ENCODE measurements at regions not wholly inside any gene's neighbourhood (a gene's known extent, or its start where the extent isn't known, plus 50 kb on each side); places are given as distances from the start of the nearest gene placed in this dataset.

- H3K36me3 Mint-ChIP-seq (ENCODE audit: low read depth), result no peaks in the 10 kb centered on the region
- H3K27me3 Mint-ChIP-seq (ENCODE audit: insufficient read depth), result no peaks in the 10 kb centered on the region
- H3K9me3 Mint-ChIP-seq, result no peaks in the 10 kb centered on the region
- DNase-seq (ENCODE audit: low spot score), result no peak
- no peak overlapping the region for H3K4me3 Mint-ChIP-seq
- H3K27ac Mint-ChIP-seq, result no peak overlapping the region
- intact Hi-C loops (cut with micrococcal nuclease), result no loop called here
- H3K4me1 Mint-ChIP-seq (ENCODE audit: low read depth), result no peaks in the 10 kb centered on the region
Observed at GRCh38 chr11:134611537-134611936, 199.5 kb upstream of the B3GAT1 start.

DNA sequence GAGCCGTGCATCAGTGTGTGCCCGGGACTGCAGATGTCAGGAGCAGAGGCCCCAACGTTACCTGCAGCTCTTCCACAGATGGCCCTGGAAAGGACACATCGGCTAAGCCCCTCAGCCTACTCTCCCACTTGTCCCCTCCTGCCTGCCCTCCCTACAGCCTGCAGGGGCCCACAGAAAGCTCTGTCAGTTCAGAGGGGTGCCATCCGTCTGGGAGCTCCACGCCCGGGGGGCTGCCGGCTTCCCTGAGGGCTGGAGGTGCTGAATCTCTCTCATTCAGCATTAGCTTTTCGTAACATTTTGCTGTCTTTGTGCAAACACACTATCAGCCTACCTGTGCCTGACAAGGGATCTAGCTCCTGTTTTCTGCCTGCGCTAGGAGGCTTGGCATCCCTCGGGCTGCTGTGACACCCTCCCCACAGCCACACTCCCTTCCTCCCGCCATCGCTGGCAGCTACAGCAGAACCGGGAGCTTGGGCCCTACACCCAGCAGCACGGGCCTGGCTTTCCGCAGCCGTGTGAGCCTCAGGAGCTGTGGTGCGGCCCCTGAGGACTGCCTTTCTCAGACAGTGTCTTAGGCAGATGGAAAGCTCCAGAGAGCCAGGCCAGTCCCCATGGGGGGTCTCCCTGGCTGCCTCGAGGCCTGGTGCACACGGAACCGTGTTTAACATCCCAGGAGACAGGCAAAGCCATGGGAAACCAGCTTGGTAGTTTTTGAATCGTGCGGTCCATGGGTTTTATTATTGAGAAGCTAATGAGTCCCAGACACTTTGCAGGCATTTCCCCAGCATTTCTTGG, 198.3 kb upstream of the B3GAT1 start:
- no peak overlapping the region for H3K4me3 Mint-ChIP-seq
- DNase-seq (ENCODE audit: low spot score), result no peak
- H3K9me3 Mint-ChIP-seq, result no peaks in the 10 kb centered on the region
- H3K4me1 Mint-ChIP-seq (ENCODE audit: low read depth), result no peaks in the 10 kb centered on the region
- intact Hi-C loops (cut with micrococcal nuclease), result no loop called here
- peaks cover 2% of the 10 kb centered on the region for H3K27me3 Mint-ChIP-seq (ENCODE audit: insufficient read depth)
- H3K27ac Mint-ChIP-seq, result no peak overlapping the region
- H3K36me3 Mint-ChIP-seq (ENCODE audit: low read depth), result no peaks in the 10 kb centered on the region

DNA sequence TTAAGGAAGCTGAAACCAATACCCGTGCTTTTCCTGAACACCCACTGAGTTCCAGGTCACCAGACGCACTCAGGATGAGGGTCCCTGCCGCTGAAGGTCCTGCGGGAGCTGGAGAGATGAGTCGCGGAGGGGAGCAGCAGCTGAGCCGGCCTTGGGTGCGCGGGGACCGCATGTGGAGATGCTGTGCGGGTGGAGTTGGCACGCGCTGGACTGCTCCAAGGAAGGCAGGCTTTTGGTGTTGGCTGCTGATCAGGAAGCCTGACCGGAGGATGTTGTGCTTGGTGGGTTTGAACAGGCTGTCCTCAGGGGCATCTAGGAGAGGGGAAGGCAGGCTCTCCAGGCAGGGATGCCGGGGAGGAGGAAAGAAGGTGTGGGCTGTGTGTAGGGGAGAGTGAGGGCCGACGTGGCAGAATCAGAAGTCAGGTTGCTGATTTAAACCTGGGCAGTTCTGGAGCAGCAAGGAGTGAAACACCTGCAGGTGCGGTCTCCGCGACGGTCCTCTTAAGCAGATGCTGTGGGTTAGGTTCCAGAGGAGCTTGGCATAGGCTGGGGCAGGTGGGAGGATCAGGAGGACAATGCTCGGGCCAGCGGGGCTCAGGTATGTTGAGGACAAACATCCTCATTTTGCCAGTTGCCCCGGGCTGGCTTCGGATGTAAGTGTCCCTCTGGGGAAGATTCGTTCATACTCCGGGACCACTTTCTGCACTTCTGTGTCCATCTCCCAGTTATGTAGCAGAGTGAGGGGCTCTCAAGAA, 197.5 kb upstream of the B3GAT1 start:
- Mint-ChIP-seq H3K27ac (no peak overlapping the region), H3K36me3 (ENCODE audit: low read depth) (no peaks in the 10 kb centered on the region)

DNA sequence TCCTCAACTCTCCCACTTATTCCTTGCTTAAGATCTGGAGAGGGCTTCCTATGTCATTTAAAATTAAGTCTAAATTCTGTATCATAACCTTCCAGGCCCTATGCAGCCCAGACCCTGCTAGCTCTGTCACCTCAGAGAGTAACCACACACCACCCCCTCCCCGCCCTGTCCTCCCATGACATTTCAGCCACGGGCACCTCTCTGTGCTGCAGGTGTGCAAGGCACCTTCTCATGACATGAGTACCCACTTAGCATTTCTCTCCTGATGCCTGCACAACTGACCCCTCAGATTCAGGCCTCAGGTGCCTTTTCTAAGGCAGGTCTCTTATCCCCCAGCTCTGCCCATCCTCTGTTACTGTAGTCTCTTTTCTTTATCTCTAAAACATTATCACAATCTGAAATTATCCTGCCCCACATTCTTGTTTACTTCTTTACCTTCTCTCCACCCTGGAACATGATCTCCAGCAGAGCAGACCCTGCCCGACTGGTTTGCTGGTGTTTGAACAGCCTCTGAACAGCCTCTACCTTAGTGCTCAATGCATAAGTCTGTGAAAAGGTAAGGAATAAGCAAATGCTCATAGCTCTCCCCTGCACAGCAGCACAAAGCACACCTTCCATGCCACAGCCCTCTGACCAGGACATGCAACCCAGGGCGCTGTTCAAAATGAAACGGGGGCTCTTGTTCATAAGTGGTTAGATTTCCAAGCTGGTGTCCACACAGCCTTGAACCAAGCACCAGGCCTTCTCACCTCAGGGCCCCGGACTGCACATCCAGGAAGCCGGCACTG, 196.1 kb upstream of the B3GAT1 start:
- no peak for DNase-seq (ENCODE audit: low spot score)
- intact Hi-C loops (cut with micrococcal nuclease), result no loop called here
- H3K4me1 Mint-ChIP-seq (ENCODE audit: low read depth), result no peaks in the 10 kb centered on the region
- peaks cover 2% of the 10 kb centered on the region for H3K27me3 Mint-ChIP-seq (ENCODE audit: insufficient read depth)
- H3K9me3 Mint-ChIP-seq, result no peaks in the 10 kb centered on the region
- no peak overlapping the region for H3K4me3 Mint-ChIP-seq
- no peaks in the 10 kb centered on the region for H3K36me3 Mint-ChIP-seq (ENCODE audit: low read depth)
- no peak overlapping the region for H3K27ac Mint-ChIP-seq

More for the DNA sequence above, 197.5 kb upstream of the B3GAT1 start:
- intact Hi-C loops (cut with micrococcal nuclease), result no loop called here
- DNase-seq (ENCODE audit: low spot score), result no peak
- Mint-ChIP-seq H3K4me1 (ENCODE audit: low read depth) (no peaks in the 10 kb centered on the region), H3K27me3 (ENCODE audit: insufficient read depth) (peaks cover 2% of the 10 kb centered on the region), H3K9me3 (no peaks in the 10 kb centered on the region), H3K4me3 (no peak overlapping the region)

- no peak overlapping the region for H3K27ac Mint-ChIP-seq
- H3K4me3 Mint-ChIP-seq, result no peak overlapping the region
- intact Hi-C loops (cut with micrococcal nuclease), result no loop called here
- H3K27me3 Mint-ChIP-seq (ENCODE audit: insufficient read depth), result peaks cover 2% of the 10 kb centered on the region
- no peaks in the 10 kb centered on the region for H3K4me1 Mint-ChIP-seq (ENCODE audit: low read depth)
- no peaks in the 10 kb centered on the region for H3K36me3 Mint-ChIP-seq (ENCODE audit: low read depth)
- DNase-seq (ENCODE audit: low spot score), result no peak
- H3K9me3 Mint-ChIP-seq, result no peaks in the 10 kb centered on the region
Observed at GRCh38 chr11:134606251-134606650, 194.2 kb upstream of the B3GAT1 start.

DNA sequence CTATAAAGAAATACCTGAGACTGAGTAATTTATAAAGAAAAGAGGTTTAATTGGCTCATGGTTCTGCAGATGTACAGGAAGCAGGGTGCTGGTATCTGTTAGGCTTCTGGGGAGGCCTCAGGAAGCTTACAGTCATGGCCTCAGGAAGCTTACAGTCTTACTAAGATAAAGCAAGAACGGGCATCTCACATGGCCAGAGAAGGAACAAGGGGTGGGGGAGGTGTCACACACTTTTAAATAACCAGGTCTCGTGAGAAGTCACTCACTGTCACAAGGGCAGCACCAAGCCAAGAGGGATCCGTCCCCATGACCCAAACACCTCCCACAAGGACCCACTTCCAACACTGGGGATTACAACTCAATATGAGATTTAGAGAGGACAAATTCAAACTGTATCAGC, 192.8 kb upstream of the B3GAT1 start:
- intact Hi-C loops (cut with micrococcal nuclease), result no loop called here
- H3K27me3 Mint-ChIP-seq (ENCODE audit: insufficient read depth), result peaks cover 2% of the 10 kb centered on the region
- DNase-seq (ENCODE audit: low spot score), result no peak
- H3K4me1 Mint-ChIP-seq (ENCODE audit: low read depth), result no peaks in the 10 kb centered on the region
- no peak overlapping the region for H3K27ac Mint-ChIP-seq
- no peaks in the 10 kb centered on the region for H3K36me3 Mint-ChIP-seq (ENCODE audit: low read depth)
- no peaks in the 10 kb centered on the region for H3K9me3 Mint-ChIP-seq
- no peak overlapping the region for H3K4me3 Mint-ChIP-seq

DNA sequence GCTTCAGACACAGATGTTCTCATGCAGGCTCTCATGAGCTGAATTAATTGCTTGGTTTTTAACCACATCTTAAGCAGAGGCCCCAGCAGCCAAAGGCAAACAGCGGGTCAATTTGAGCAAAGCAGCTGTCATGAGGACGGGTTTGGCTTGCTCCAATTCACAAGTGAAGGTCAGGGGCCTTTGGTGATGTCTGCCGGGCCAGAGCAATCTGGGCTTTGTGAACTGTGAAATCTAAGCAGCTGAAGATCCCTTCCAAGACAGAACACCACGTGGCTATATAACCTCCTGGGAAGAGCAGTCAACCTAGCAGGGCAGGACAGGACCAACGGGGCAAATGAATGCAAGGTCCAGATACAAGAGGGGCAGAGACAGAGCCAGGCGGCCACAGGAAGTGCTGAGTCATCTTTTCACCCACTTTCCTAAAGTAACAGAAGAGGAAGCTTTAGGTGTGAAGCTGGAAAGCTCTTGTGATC, 187.3 kb upstream of the B3GAT1 start:
- Mint-ChIP-seq H3K9me3 (no peaks in the 10 kb centered on the region), H3K4me3 (no peak overlapping the region), H3K4me1 (ENCODE audit: low read depth) (no peaks in the 10 kb centered on the region), H3K27ac (no peak overlapping the region), H3K36me3 (ENCODE audit: low read depth) (no peaks in the 10 kb centered on the region), H3K27me3 (ENCODE audit: insufficient read depth) (peaks cover 3% of the 10 kb centered on the region)
- intact Hi-C loops (cut with micrococcal nuclease), result no loop called here
- no peak for DNase-seq (ENCODE audit: low spot score)

DNA sequence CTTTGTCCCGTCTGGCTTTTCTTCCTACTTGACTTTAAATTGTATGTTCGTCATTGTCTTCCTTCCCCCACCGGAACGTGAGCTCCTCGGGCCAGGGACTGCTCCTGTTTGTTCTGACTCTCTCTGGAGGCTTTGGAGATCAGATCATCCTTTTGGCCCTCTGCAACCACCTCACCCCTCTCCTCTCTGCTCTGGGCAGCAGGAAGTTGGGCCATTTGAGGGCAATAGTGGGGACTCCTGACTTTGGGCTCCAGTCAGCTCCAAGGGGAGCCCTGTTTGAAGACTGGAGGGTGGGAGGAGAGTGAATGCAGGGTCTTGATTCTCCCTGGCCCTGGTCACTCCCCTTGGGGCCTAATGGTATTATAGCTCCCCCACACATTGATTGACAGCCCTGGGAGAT, 186.3 kb upstream of the B3GAT1 start:
- Mint-ChIP-seq H3K27ac (no peak overlapping the region), H3K4me1 (ENCODE audit: low read depth) (no peaks in the 10 kb centered on the region), H3K4me3 (no peak overlapping the region), H3K9me3 (no peaks in the 10 kb centered on the region), H3K36me3 (ENCODE audit: low read depth) (no peaks in the 10 kb centered on the region), H3K27me3 (ENCODE audit: insufficient read depth) (peaks cover 3% of the 10 kb centered on the region)
- intact Hi-C loops (cut with micrococcal nuclease), result no loop called here
- no peak for DNase-seq (ENCODE audit: low spot score)

GRCh38 chr11:134597452-134597851, 185.4 kb upstream of the B3GAT1 start:
- Mint-ChIP-seq H3K36me3 (ENCODE audit: low read depth) (no peaks in the 10 kb centered on the region), H3K9me3 (no peaks in the 10 kb centered on the region), H3K4me1 (ENCODE audit: low read depth) (no peaks in the 10 kb centered on the region), H3K27ac (no peak overlapping the region), H3K4me3 (no peak overlapping the region), H3K27me3 (ENCODE audit: insufficient read depth) (peaks cover 3% of the 10 kb centered on the region)
- no peak for DNase-seq (ENCODE audit: low spot score)
- intact Hi-C loops (cut with micrococcal nuclease), result no loop called here

GRCh38 chr11:134596404-134596803, 184.4 kb upstream of the B3GAT1 start:
- Mint-ChIP-seq H3K27ac (no peak overlapping the region), H3K4me3 (no peak overlapping the region), H3K36me3 (ENCODE audit: low read depth) (no peaks in the 10 kb centered on the region), H3K9me3 (no peaks in the 10 kb centered on the region), H3K4me1 (ENCODE audit: low read depth) (no peaks in the 10 kb centered on the region), H3K27me3 (ENCODE audit: insufficient read depth) (peaks cover 3% of the 10 kb centered on the region)
- intact Hi-C loops (cut with micrococcal nuclease), result no loop called here
- DNase-seq (ENCODE audit: low spot score), result no peak

DNA sequence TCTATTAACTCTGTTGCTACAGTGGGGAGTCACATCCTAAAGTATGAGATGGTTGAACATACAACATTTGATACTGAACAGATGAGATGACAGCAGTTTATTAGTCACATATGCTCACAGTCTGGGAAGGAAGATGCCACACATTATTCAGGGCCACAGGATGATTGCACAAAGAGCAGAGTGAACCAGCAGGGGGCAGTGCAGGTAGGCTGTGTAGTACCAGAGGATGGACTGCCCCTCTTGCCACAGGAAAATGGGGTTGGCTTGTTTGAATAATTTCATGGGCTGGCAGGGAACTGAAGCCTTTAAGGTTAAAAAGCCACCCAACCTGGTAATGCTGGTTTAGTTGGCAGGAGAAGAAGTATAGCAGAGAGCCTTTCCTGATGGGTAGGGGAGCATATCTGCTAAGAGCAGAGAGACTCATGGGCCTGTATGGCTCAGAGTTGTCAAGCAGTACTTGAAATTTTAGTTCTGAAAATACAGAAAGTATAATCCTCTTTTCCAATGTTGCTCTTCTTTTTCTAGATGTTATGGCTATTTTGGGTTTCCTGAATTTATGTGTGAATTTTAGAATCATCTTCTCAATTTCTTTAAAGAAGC, 180.4 kb upstream of the B3GAT1 start:
- H3K4me3 Mint-ChIP-seq, result no peak overlapping the region
- H3K27me3 Mint-ChIP-seq (ENCODE audit: insufficient read depth), result peaks cover 3% of the 10 kb centered on the region
- no peaks in the 10 kb centered on the region for H3K9me3 Mint-ChIP-seq
- no peak for DNase-seq (ENCODE audit: low spot score)
- H3K36me3 Mint-ChIP-seq (ENCODE audit: low read depth), result no peaks in the 10 kb centered on the region
- H3K27ac Mint-ChIP-seq, result no peak overlapping the region
- no peaks in the 10 kb centered on the region for H3K4me1 Mint-ChIP-seq (ENCODE audit: low read depth)
- intact Hi-C loops (cut with micrococcal nuclease), result loop anchor here (2.0 kb wide), 1 partner anchor 232 kb away; no protein-coding TSS in a partner anchor

GRCh38 chr11:134591338-134591737, 179.3 kb upstream of the B3GAT1 start:
- Mint-ChIP-seq H3K9me3 (no peaks in the 10 kb centered on the region), H3K27ac (no peak overlapping the region), H3K4me1 (ENCODE audit: low read depth) (no peaks in the 10 kb centered on the region), H3K36me3 (ENCODE audit: low read depth) (no peaks in the 10 kb centered on the region), H3K4me3 (no peak overlapping the region), H3K27me3 (ENCODE audit: insufficient read depth) (peaks cover 3% of the 10 kb centered on the region)
- DNase-seq (ENCODE audit: low spot score), result no peak
- intact Hi-C loops (cut with micrococcal nuclease), result no loop called here
